OCI-LY1 (cell line): ENCODE measurements at regions not wholly inside any gene's neighbourhood (a gene's known extent, or its start where the extent isn't known, plus 50 kb on each side); places are given as distances from the start of the nearest gene placed in this dataset.
"Not testable (repeated sequence)": the region's sequence is repeated elsewhere in the genome, so short reads cannot be mapped to it uniquely, and the experiment has no call there.

Experiments
- H2AFZ ChIP-seq: fragments of 200-600 bp; sonication (generic), shearing (Covaris generic); 2 replicates; pipeline ENCODE4 v1.6.0; 2014; ENCODE audit warnings: antibody characterized with exemption, mild to moderate bottlenecking, low read length
- H3F3A ChIP-seq: fragments of 200-600 bp; sonication (generic), shearing (Covaris generic); 2 replicates; pipeline ENCODE4 v1.6.0; 2014; ENCODE audit warnings: mild to moderate bottlenecking, antibody characterized with exemption, low read length, moderate library complexity; ENCODE audit not compliant: insufficient read depth
- H3K27ac ChIP-seq: fragments of 200-600 bp; sonication (generic); 2 replicates; pipeline ENCODE4 v1.5.1; 2014; ENCODE audit warnings: low read length, mixed run types, mild to moderate bottlenecking, low read depth; ENCODE audit not compliant: poor library complexity, severe bottlenecking
- H3K27me3 ChIP-seq: fragments of 200-600 bp; sonication (generic); 2 replicates; pipeline ENCODE4 v1.6.0; 2014; ENCODE audit warnings: antibody characterized with exemption, mild to moderate bottlenecking, low read length, moderate library complexity; ENCODE audit not compliant: insufficient read depth
- H3K36me3 ChIP-seq: fragments of 200-600 bp; sonication (generic); 2 replicates; pipeline ENCODE4 v1.6.1; 2014; ENCODE audit warnings: mild to moderate bottlenecking, antibody characterized with exemption, low read length, moderate library complexity, mixed read lengths; ENCODE audit not compliant: insufficient read depth
- H3K4me1 ChIP-seq: fragments of 200-600 bp; sonication (generic); 2 replicates; pipeline ENCODE4 v1.5.1; 2014; ENCODE audit warnings: mild to moderate bottlenecking, low read length, moderate library complexity; ENCODE audit not compliant: insufficient read depth, severe bottlenecking
- H3K4me2 ChIP-seq: fragments of 200-600 bp; sonication (generic), shearing (Covaris generic); 2 replicates; pipeline ENCODE4 v1.6.1; 2014; ENCODE audit warnings: low read length
- H3K4me3 ChIP-seq: fragments of 200-600 bp; sonication (generic); 2 replicates; pipeline ENCODE4 v1.5.1; 2014; ENCODE audit warnings: low read length, low read depth, mild to moderate bottlenecking, mixed read lengths; ENCODE audit not compliant: poor library complexity, severe bottlenecking
- H3K79me2 ChIP-seq: fragments of 200-600 bp; shearing (Covaris generic); 2 replicates; pipeline ENCODE4 v1.6.1; 2016; ENCODE audit warnings: mixed run types, low read length, mixed read lengths; ENCODE audit not compliant: insufficient read depth
- H3K9ac ChIP-seq: fragments of 200-600 bp; sonication (generic), shearing (Covaris generic); 2 replicates; pipeline ENCODE4 v1.6.1; 2014; ENCODE audit warnings: mild to moderate bottlenecking, low read length, mixed read lengths
- H3K9me2 ChIP-seq: fragments of 200-600 bp; sonication (generic), shearing (Covaris generic); 2 replicates; pipeline ENCODE4 v1.6.1; 2014; ENCODE audit warnings: low read depth, mild to moderate bottlenecking, low read length, mixed read lengths
- H3K9me3 ChIP-seq: fragments of 200-600 bp; shearing (Covaris generic); 2 replicates; pipeline ENCODE4 v1.6.1; 2014; ENCODE audit warnings: low read length, mixed read lengths
- H4K20me1 ChIP-seq: fragments of 200-600 bp; sonication (generic), shearing (Covaris generic); 2 replicates; pipeline ENCODE4 v1.6.0; 2016; ENCODE audit warnings: mild to moderate bottlenecking, low read length; ENCODE audit not compliant: insufficient read depth
- EZH2 ChIP-seq: fragments of 200-600 bp; sonication (generic), shearing (Covaris generic); IDR thresholded peaks from 2 replicates; pipeline ENCODE4 v1.8.0; 2017; ENCODE audit warnings: borderline replicate concordance, mixed run types, mild to moderate bottlenecking, antibody characterized with exemption, low read length, moderate library complexity, mixed read lengths
- TF ChIP-seq, protein P1 (sequence below): fragments of 200-600 bp; sonication (generic), shearing (Covaris generic); IDR thresholded peaks from 2 replicates; pipeline ENCODE4 v1.5.1; 2017; ENCODE audit warnings: mild to moderate bottlenecking, antibody characterized with exemption, low read length, moderate library complexity, mixed read lengths

DNA sequence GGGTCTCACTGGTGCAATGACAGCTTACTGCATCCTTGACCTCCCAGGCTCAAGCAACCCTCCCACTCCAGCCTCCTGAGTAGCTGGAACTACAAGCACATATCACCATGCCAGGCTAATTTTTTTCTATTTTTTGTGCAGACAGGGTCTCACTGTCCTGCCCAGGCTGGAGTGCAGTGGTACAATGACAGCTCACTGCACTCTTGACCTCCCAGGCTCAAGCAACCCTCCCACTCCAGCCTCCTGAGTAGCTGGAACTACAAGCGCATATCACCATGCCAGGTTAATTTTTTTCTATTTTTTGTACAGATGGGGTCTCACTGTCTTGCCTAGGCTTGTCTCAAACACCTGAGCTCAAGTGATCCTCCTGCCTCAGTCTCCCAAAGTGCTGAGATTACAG lies 74.0 kb downstream of the GASK1B start:
- no peak overlapping the region for H3K9ac ChIP-seq
- H4K20me1 ChIP-seq, result no peaks in the 10 kb centered on the region
- H3K9me3 ChIP-seq, result no peaks in the 10 kb centered on the region
- no peak overlapping the region for H2AFZ ChIP-seq
- no peak overlapping the region for H3K27ac ChIP-seq
- no peaks in the 10 kb centered on the region for H3K9me2 ChIP-seq
- H3K27me3 ChIP-seq, result no peaks in the 10 kb centered on the region
- H3K36me3 ChIP-seq, result no peaks in the 10 kb centered on the region
- H3K79me2 ChIP-seq, result no peaks in the 10 kb centered on the region
- no peak overlapping the region for H3K4me3 ChIP-seq
- TF ChIP-seq EZH2, result no peak
- TF ChIP-seq, protein P1, sequence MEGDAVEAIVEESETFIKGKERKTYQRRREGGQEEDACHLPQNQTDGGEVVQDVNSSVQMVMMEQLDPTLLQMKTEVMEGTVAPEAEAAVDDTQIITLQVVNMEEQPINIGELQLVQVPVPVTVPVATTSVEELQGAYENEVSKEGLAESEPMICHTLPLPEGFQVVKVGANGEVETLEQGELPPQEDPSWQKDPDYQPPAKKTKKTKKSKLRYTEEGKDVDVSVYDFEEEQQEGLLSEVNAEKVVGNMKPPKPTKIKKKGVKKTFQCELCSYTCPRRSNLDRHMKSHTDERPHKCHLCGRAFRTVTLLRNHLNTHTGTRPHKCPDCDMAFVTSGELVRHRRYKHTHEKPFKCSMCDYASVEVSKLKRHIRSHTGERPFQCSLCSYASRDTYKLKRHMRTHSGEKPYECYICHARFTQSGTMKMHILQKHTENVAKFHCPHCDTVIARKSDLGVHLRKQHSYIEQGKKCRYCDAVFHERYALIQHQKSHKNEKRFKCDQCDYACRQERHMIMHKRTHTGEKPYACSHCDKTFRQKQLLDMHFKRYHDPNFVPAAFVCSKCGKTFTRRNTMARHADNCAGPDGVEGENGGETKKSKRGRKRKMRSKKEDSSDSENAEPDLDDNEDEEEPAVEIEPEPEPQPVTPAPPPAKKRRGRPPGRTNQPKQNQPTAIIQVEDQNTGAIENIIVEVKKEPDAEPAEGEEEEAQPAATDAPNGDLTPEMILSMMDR, result no peak
- H3F3A ChIP-seq, result no peaks in the 10 kb centered on the region
- H3K4me2 ChIP-seq, result no peak overlapping the region
- H3K4me1 ChIP-seq, result no peaks in the 10 kb centered on the region

DNA sequence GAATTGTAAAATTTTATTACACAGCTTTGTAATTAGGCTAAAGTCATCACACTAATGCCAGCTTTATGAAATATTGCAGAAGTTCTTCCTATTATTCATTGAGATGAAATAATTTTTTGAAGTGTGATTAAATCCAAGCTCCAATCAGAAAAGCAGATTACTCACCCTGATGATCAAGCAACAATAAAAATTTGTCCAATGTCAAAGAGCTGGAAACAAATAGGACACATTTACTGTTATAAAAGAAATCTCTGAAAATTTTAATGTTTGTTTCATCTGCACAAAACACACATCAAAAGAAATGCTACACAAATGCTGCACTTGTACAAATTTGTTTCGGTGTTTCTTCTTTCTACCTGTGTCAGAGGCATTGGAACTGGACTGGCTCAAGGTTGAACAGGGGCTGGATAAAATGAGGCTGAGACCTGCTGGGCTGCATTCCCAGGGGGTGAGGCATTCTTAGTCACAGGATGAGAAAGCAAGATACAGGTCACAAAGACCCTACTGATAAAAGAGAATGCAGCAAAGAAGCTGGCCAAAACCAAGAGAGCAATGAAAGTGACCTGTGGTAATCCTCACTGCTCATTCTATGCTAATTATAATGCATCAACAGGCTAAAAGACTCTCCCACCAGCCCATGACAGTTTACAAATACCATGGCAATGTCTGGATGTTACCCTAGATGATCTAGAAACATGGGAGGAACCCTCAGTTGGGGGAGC lies 78.3 kb downstream of the GASK1B start:
- no peak overlapping the region for H3K4me3 ChIP-seq
- no peaks in the 10 kb centered on the region for H4K20me1 ChIP-seq
- no peak overlapping the region for H3K27ac ChIP-seq
- no peak overlapping the region for H2AFZ ChIP-seq
- no peaks in the 10 kb centered on the region for H3K9me3 ChIP-seq
- no peaks in the 10 kb centered on the region for H3K9me2 ChIP-seq
- no peak overlapping the region for H3K4me2 ChIP-seq
- no peaks in the 10 kb centered on the region for H3K79me2 ChIP-seq
- TF ChIP-seq, protein P1, result no peak
- no peak for TF ChIP-seq EZH2
- no peaks in the 10 kb centered on the region for H3K27me3 ChIP-seq
- H3F3A ChIP-seq, result no peaks in the 10 kb centered on the region
- H3K4me1 ChIP-seq, result no peaks in the 10 kb centered on the region
- H3K36me3 ChIP-seq, result no peaks in the 10 kb centered on the region
- H3K9ac ChIP-seq, result no peak overlapping the region

DNA sequence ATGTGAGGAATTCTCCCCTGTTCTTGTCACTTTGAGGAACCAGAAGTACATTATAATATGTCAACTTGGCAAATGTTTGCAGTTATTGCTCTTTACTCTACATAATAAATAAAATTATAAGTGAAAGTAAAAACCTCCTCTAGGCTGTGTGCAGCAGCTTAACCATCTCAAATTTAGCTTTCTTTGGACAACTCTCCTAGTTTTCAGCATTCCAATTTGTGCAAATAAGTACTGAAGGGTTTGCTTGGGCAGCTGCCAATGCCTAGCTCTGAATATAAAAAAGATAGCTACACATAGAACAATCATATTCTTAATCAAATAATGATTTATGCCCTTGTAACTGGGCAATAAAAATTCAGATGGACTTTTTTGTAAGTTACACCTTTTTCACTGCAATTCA lies 82.5 kb downstream of the GASK1B start:
- no peaks in the 10 kb centered on the region for H3K4me1 ChIP-seq
- no peaks in the 10 kb centered on the region for H3K9me3 ChIP-seq
- H3K36me3 ChIP-seq, result no peaks in the 10 kb centered on the region
- no peaks in the 10 kb centered on the region for H3K9me2 ChIP-seq
- H2AFZ ChIP-seq, result no peak overlapping the region
- H3F3A ChIP-seq, result no peaks in the 10 kb centered on the region
- no peaks in the 10 kb centered on the region for H4K20me1 ChIP-seq
- H3K27ac ChIP-seq, result no peak overlapping the region
- TF ChIP-seq, protein P1, result no peak
- TF ChIP-seq EZH2, result no peak
- H3K9ac ChIP-seq, result no peak overlapping the region
- no peaks in the 10 kb centered on the region for H3K79me2 ChIP-seq
- no peak overlapping the region for H3K4me2 ChIP-seq
- no peak overlapping the region for H3K4me3 ChIP-seq
- no peaks in the 10 kb centered on the region for H3K27me3 ChIP-seq

DNA sequence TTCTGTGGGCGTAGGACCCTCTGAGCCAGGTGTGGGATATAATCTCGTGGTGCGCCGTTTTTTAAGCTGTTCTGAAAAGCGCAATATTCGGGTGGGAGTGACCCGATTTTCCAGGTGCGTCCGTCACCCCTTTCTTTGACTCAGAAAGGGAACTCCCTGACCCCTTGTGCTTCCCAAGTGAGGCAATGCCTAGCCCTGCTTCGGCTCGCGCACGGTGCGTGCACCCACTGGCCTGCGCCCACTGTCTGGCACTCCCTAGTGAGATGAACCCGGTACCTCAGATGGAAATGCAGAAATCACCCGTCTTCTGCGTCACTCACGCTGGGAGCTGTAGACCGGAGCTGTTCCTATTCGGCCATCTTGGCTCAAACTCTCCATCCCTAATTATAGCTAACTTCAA lies 82.9 kb downstream of the GASK1B start:
- not testable (repeated sequence) for H4K20me1 ChIP-seq, H3F3A ChIP-seq, H3K4me1 ChIP-seq, H3K9ac ChIP-seq, H3K4me3 ChIP-seq, H3K27ac ChIP-seq, H3K79me2 ChIP-seq, H3K9me3 ChIP-seq, H3K4me2 ChIP-seq, H2AFZ ChIP-seq, H3K27me3 ChIP-seq, H3K36me3 ChIP-seq, H3K9me2 ChIP-seq
